Heart right ventricle (tissue), 16 donors: ENCODE measurements at regions not wholly inside any gene's neighbourhood (a gene's known extent, or its start where the extent isn't known, plus 50 kb on each side); places are given as distances from the start of the nearest gene placed in this dataset.

ENCODE experiments used
- ATAC-seq, 8 donors: fragments of 200-7000 bp; cut with Tn5 transposase; one replicate each; pipeline ENCODE4 v1.9.1; 2020; ENCODE audit warnings: mild to moderate bottlenecking in 8 of 8, moderate library complexity in 8 of 8, moderate number of reproducible peaks in 1 of 8
- DNase-seq, 2 donors: peaks; one replicate each; pipeline ENCODE4 v3.0.0-alpha.2; 2020
- H3K27ac ChIP-seq, 10 donors: fragments of 200-600 bp; sonication (generic) in 2 of 10; one replicate each; pipeline versions ENCODE4 v1.5.0 to v1.8.0; 2020 to 2022; ENCODE audit warnings: mild to moderate bottlenecking in 3 of 10
- H3K27me3 ChIP-seq, 7 donors: fragments of 200-600 bp; one replicate each; pipeline ENCODE4 v1.8.0; 2021 to 2022; ENCODE audit warnings: mild to moderate bottlenecking in 2 of 7
- H3K36me3 ChIP-seq, 9 donors: fragments of 200-600 bp; sonication (generic) in 1 of 9; one replicate each; pipeline versions ENCODE4 v1.5.0 to v1.8.0; 2020 to 2022; ENCODE audit warnings: mild to moderate bottlenecking in 2 of 9
- H3K4me1 ChIP-seq, 9 donors: fragments of 200-600 bp; sonication (generic) in 1 of 9; one replicate each; pipeline versions ENCODE4 v1.5.0 to v1.8.0; 2020 to 2022; ENCODE audit warnings: mild to moderate bottlenecking in 4 of 9
- H3K4me3 ChIP-seq, 10 donors: fragments of 200-600 bp; sonication (generic) in 2 of 10; one replicate each; pipeline versions ENCODE4 v1.5.0 to v1.8.0; 2020 to 2022; ENCODE audit warnings: mild to moderate bottlenecking in 7 of 10, moderate library complexity in 2 of 10
- H3K9me3 ChIP-seq, 11 donors: fragments of 200-600 bp in 10 of 11; sonication (generic) in 2 of 11; one replicate each; pipeline versions ENCODE4 v1.5.0 to v1.8.0; 2013 to 2022; ENCODE audit warnings: mild to moderate bottlenecking in 2 of 11, control low read depth in 1 of 11, moderate library complexity in 1 of 11
- CTCF ChIP-seq, 9 donors: fragments of 200-600 bp; sonication (generic) in 2 of 9; IDR thresholded peaks; one replicate each; pipeline versions ENCODE4 v1.5.0 to v1.8.0; 2021 to 2022; ENCODE audit warnings: antibody characterized with exemption in 9 of 9, mild to moderate bottlenecking in 5 of 9, moderate library complexity in 1 of 9
- WGBS, 2 donors: extraction: QIAGEN DNeasy Blood & Tissue Kit; methylation state at CpG; one replicate each; pipeline ENCODE4 v1.1.7; 2013; ENCODE audit warnings: inconsistent platforms in 1 of 2; 5-methylcytosine and 5-hydroxymethylcytosine counted together
- intact Hi-C, 10 donors: fragments of 100-400 bp; cut with DNase I; formaldehyde crosslinking; loops; one replicate each; pipeline versions ENCODE4 v1.11.1 to v1.14.2; 2022
- donor health status: Arrhythmogenic right ventricular cardiomyopathy.
- donor health status: ischemic (EF 13 %, LVEDD 7.1; RV severe dilation, severe dysfunction).
- donor health status: healthy with polysubstance abuse.
- donor health status: DM: no; HTN: yes; CAD: no.
- donor health status: DM: no; HTN: no; CAD: no.
- donor health status: ischemic (EF 25% LVEDD 6.9; RV normal size, moderate dysfunction).
- donor health status: ischemic (EF 25% LVEDD 5.7; RV mildly dilated, moderate dysfunction).
- donor health status: healthy.
- donor health status: DM: yes; HTN: yes; CAD: no.
- donor health status: Ischemic cardiomyopathy.
- donor health status: ischemic (EF 35%, LVEDD 5.7; RV mildly dilated, moderate dysfunction).
- donor health status: nonischemic (EF 11% LVEDD 7.7; RV severe dilation, severe dysfunction).
- donor health status: DM: yes; HTN: yes; CAD: no.
- donor health status: PGD.
- donor health status: ischemic (EF 29% LVEDD 5.4; RV normal size, mild dysfunction).
- donor health status: nonischemic (EF 23%, LVEDD 6.1; RV moderate dilation, normal function).

- no peak for ATAC-seq
- H3K4me1 ChIP-seq = no peaks in the 10 kb centered on the region
- DNase-seq = no peak
- intact Hi-C loops = no loop called here
- H3K9me3 ChIP-seq = peaks cover 0 to 2% (median 0%) of the 10 kb centered on the region in 11 donors
- H3K36me3 ChIP-seq = no peaks in the 10 kb centered on the region
- H3K27me3 ChIP-seq = no peaks in the 10 kb centered on the region
- WGBS, 2 donors = 88 to 90% methylated on average over 1 of the region's 1 CpG
- H3K27ac ChIP-seq = no peak overlapping the region
- H3K4me3 ChIP-seq = no peak overlapping the region
- no peak for TF ChIP-seq CTCF (IDR thresholded peaks at IDR 0.05)
Measured at GRCh38 chr3:118540826-118541225, 493.8 kb downstream of the IGSF11 start.

GRCh38 chr3:118541796-118542195 lies 492.9 kb downstream of the IGSF11 start:
- no peak overlapping the region for H3K4me3 ChIP-seq
- H3K27ac ChIP-seq = no peak overlapping the region
- no peaks in the 10 kb centered on the region for H3K4me1 ChIP-seq
- ATAC-seq (no peak), DNase-seq (no peak)
- H3K9me3 ChIP-seq = peaks cover 0 to under 1% (median 0%) of the 10 kb centered on the region in 11 donors
- 80 to 92% methylated on average over 2 of the region's 2 CpGs for WGBS, 2 donors
- no peaks in the 10 kb centered on the region for H3K27me3 ChIP-seq
- TF ChIP-seq CTCF (IDR thresholded peaks at IDR 0.05) = no peak
- intact Hi-C loops = no loop called here
- H3K36me3 ChIP-seq = no peaks in the 10 kb centered on the region

- H3K27me3 ChIP-seq = no peaks in the 10 kb centered on the region
- TF ChIP-seq CTCF (IDR thresholded peaks at IDR 0.05) = no peak
- no peak for ATAC-seq
- H3K4me3 ChIP-seq = no peak overlapping the region
- DNase-seq = no peak
- H3K4me1 ChIP-seq = no peaks in the 10 kb centered on the region
- intact Hi-C loops = no loop called here
- H3K36me3 ChIP-seq = no peaks in the 10 kb centered on the region
- H3K9me3 ChIP-seq = no peaks in the 10 kb centered on the region
- 45 to 73% methylated on average over 1 of the region's 1 CpG for WGBS, 2 donors
- H3K27ac ChIP-seq = no peak overlapping the region
Measured at GRCh38 chr3:118543832-118544231, 490.8 kb downstream of the IGSF11 start.

GRCh38 chr3:118544458-118544857 lies 490.2 kb downstream of the IGSF11 start:
- Histone ChIP-seq H3K36me3 (no peaks in the 10 kb centered on the region), H3K27ac (no peak overlapping the region), H3K4me3 (no peak overlapping the region), H3K27me3 (no peaks in the 10 kb centered on the region), H3K9me3 (no peaks in the 10 kb centered on the region), H3K4me1 (no peaks in the 10 kb centered on the region)
- TF ChIP-seq CTCF (IDR thresholded peaks at IDR 0.05) = no peak
- intact Hi-C loops = no loop called here
- WGBS, 2 donors = 83 to 86% methylated on average over 5 of the region's 5 CpGs
- ATAC-seq (no peak), DNase-seq (no peak)

- H3K4me1 ChIP-seq = no peaks in the 10 kb centered on the region
- no peak overlapping the region for H3K27ac ChIP-seq
- DNase-seq (no peak), ATAC-seq (no peak)
- no peaks in the 10 kb centered on the region for H3K27me3 ChIP-seq
- TF ChIP-seq CTCF (IDR thresholded peaks at IDR 0.05) = no peak
- H3K4me3 ChIP-seq = no peak overlapping the region
- H3K9me3 ChIP-seq = no peaks in the 10 kb centered on the region
- H3K36me3 ChIP-seq = no peaks in the 10 kb centered on the region
- WGBS, 2 donors = 73 to 79% methylated on average over 4 of the region's 4 CpGs
- intact Hi-C loops = no loop called here
Measured at GRCh38 chr3:118548434-118548833, 486.2 kb downstream of the IGSF11 start.
